ENCODE measurements at regions not wholly inside any gene's neighbourhood (a gene's known extent, or its start where the extent isn't known, plus 50 kb on each side); places are given as distances from the start of the nearest gene placed in this dataset.

DNA sequence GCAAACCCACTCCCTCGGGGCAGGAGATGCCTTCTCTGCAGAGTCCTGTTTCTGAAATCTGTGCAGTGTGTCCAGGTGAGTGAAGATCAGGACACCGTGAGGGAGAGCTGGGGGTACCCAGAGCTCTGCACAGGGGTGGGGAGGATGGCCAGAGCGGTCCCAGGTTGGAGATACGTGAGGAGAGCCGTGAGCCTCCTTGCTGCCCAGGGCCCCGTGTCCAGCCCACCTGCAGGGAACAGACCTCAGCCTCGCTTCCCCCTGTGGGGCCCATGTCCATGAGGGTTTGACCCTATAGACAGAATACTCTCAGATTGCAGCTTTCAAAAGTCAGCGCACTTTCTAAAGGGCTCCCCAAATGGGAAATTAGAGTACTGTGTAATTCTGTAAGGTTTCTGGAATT, 66.5 kb upstream of the EN2 start:
- no peak for TF ChIP-seq POLR2A (IDR thresholded peaks at IDR 0.05)
- TF ChIP-seq, protein P1, sequence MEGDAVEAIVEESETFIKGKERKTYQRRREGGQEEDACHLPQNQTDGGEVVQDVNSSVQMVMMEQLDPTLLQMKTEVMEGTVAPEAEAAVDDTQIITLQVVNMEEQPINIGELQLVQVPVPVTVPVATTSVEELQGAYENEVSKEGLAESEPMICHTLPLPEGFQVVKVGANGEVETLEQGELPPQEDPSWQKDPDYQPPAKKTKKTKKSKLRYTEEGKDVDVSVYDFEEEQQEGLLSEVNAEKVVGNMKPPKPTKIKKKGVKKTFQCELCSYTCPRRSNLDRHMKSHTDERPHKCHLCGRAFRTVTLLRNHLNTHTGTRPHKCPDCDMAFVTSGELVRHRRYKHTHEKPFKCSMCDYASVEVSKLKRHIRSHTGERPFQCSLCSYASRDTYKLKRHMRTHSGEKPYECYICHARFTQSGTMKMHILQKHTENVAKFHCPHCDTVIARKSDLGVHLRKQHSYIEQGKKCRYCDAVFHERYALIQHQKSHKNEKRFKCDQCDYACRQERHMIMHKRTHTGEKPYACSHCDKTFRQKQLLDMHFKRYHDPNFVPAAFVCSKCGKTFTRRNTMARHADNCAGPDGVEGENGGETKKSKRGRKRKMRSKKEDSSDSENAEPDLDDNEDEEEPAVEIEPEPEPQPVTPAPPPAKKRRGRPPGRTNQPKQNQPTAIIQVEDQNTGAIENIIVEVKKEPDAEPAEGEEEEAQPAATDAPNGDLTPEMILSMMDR (IDR thresholded peaks at IDR 0.05): no peak
